HG03469 (cell line): ENCODE measurements at regions not wholly inside any gene's neighbourhood (a gene's known extent, or its start where the extent isn't known, plus 50 kb on each side); places are given as distances from the start of the nearest gene placed in this dataset.
"Not testable (repeated sequence)": the region's sequence is repeated elsewhere in the genome, so short reads cannot be mapped to it uniquely, and the experiment has no call there.

ENCODE experiments used
- ATAC-seq: cut with Tn5 transposase; IDR thresholded peaks from one replicate; pipeline ENCODE4 v1.9.1; 2021; ENCODE audit warnings: mild to moderate bottlenecking, moderate library complexity, moderate number of reproducible peaks; ENCODE audit not compliant: unreplicated experiment

DNA sequence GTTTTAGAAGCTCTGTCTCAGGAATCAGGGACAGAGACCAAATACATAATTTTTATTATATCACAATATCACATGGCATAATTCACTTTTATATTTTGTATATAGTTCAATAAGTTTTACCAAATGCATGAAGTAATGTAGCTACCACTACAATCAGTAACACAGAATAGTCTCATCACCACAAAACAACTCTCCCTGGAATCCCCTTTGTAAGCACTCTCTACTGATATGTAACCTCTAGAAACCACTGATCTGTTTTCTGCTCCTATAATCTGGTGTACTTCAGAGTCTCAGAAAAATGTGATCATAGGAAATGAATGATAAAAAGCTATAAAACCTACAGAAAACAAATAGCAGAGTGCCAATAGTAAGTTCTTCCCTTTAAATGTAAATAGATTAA is 1465.9 kb downstream of the SPATA31A7 start:
- not testable (repeated sequence) for ATAC-seq

DNA sequence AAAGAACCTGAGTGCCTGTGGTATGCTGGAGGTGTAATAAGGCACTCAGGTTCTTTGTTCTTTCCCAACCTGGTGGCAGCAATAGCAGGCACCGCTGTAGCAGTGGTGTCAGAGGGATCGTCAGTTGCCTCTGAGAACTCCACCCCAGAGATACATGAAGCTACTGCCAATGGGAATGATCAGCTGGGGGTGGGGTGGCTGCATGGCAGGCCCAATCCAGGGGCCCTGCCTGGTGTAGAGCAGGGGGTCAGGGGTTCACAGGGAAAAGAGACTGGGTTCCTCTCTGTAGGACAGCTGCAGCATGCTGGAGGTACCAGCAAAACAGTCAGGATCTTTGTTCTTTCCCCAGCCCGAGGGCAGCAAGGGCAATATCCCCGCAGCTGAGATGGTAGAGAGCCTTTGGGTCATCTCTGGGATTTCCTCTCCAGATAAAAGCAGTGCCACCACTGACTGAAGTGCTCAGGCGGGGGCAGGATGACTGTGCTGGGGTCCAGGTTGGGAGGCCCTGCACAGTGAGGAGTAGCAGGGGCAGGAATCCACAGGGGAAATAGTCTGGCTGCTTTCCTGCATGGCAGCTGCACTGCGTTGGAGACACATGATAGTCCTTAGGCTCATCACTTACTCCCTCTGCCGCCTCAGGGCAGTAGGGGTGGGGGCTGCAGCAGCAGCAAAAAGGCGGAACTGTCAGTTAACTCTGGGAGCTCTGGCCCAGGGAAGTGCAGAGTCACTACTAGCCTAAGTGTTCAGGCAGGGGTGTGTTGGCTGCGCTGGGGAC is 1473.1 kb downstream of the SPATA31A7 start:
- ATAC-seq, result not testable (repeated sequence)

DNA sequence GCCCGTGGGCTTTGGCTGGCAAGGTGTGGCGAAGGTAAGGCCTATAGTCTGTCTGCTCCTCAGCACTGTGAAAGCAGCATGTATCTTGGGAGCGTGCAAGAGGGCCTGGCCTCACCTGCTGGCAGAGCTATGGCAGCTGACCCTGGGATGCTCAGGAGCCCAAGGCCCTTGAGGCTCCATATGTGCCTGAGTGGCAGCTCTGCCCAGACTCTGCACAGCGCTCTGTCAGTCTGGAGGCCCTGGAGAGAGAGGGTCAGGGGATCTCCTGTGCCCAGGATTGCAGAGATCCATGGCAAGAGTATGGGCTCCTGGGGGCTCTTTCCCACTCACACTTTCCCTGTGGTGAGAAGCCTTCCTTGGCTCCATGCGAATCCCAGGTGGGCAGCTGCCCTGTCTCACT is 1473.7 kb downstream of the SPATA31A7 start:
- ATAC-seq, result not testable (repeated sequence)

DNA sequence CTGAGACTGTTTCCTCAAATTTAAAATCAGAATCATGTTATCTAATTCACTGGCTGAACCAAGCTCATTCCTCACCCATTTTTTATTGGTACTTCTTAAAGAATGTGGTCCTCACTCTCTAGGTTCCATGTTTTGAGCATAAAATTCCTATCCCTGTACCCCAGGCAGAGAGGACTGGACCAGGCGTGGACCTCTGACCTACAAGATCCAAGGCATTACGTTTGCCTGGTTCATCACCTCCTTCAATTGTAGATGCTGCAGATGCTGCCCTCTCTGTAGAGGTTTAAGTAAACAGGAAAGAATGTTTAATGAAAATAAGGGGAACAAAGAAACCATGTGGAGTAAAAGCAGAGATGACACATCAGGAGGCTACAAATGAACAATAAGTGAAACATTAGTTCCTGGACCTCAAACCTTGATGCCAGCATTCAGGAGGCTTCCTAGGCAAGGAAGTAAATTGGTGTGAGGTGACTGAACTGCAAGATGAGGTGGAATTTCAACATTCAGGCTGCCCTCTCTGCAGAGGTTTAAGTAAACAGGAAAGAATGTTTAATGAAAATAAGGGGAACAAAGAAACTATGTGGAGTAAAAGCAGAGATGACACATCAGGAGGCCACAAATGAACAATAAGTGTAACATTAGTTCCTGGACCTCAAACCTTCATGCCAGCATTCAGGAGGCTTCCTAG is 1477.4 kb downstream of the SPATA31A7 start:
- ATAC-seq, result not testable (repeated sequence)

DNA sequence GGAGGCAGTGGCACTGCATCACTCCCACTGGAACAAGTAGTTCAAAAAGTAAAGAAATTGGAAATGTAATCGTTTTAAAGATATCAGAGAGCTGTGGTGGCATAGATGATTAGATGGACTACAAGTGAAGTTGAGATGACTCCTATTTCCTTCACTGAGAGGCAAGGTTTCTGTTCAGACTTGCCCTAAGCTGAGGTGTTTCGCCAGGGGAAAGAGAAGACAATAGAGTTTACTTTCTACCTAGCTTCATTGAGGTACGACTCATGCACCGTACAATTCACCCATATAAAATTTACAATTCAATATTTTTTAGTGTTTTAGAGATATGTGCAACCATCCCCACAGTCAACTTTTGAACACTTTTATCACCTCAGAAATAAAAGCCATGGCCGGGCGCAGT is 1487.2 kb downstream of the SPATA31A7 start:
- not testable (repeated sequence) for ATAC-seq

DNA sequence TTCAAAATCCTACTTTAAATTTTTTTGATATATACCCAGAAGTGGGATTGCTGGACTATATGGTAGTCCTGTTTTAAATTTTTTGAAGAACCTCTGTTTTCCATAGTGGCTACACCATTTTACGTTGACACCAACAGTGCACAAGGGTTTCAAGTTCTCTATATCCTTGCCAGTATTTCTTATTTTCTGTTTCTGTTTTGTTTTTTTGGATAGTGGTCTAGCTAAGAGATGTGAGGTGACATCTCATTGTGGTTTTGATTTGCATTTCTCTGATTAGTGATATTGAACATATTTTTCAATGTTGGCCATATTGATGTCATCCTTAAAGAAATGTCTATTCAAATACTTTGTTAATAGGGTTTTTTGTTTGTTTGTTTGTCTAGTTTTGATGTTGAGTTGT is 1488.5 kb downstream of the SPATA31A7 start:
- peak; percentile 64 for ATAC-seq

DNA sequence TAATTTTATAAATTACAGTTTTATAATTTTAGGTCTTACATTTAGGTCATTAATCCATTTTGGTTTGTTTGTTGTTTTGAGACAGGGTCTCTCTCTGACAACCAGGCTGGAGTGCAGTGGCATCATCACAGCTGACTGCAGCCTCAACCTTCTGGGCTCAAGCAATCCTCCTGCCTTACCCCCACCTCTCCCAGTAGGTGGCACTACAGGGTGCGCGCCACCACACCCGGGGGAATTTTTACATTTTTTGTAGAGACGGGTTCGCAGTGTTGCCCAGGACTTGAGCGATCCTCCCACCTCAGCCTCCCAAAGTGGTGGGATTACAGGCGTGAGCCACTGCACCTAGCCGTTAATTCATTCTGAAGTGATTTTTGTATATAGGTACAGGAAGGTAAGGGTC is 1489.2 kb downstream of the SPATA31A7 start:
- not testable (repeated sequence) for ATAC-seq

DNA sequence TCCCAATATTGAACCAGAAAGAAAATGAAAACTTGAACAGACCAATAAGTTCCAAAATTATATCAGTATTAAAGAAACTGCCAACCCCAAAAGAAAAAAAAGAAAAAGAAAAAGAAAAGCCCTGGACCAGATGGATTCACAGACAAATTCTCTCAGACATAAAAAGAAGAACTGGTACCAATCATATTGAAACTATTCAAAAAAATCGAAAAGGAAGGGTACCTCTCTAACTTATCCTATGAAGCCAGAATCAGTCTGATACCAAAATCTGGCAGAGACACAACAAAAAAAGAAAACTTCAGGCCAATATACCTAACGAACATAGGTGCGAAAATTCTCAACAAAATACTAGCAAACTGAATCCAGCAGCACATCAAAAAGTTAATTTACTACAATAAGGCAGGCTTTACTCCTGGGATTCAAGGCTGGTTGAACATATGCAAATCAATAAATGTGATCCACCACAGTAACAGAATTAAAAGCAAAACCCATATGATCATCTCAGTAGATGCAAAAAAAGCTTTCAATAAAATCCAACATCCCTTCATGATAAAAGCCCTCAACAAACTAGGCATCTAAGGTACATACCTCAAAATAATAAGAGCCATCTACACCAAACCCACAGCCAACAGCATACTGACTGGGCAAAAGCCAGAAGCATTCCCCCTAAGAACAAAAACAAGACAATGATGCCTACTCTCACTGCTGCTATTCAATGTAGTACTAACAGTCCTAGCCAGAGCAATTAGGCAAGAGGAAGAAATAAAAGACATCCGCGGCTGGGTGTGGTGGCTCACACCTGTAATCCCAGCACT is 1495.2 kb downstream of the SPATA31A7 start:
- ATAC-seq, result peak; percentile 58

DNA sequence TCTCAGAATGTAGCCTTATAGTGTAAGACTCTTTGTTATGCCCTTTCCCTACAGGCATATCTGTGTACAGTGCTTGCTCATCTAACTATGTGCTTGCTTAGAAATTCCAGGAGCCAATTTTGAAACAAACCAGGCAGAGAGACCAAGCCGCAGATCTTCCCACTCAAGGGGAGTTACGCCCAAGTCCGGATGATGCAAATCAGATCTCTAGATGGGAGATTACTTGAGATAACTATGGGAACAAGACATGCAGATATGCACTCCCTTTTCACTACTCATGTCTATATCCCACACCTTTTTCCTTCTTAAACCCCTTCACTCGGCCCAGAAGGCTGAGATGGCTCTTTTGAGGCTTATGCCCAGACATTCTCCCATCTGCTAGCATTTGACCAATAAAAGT is 1496.5 kb downstream of the SPATA31A7 start:
- ATAC-seq, result not testable (repeated sequence)

DNA sequence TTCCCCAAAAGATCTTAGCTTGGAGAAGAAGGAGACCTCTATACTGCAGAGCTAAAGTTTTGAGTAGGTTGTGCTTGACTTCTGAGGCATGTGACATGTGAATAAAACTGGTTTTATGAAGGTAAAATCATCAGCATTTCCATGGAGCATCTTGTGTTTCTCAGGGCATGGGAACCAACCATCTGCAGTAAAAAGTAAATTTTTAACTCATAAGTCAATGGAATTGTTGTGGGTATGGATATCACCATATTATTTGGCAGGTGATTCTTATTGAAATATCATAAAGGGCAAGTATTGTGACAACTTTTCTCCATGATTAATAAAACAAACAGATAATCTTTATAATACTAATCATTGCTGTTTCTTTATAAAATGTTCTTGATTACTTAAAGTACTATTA is 1503.2 kb downstream of the SPATA31A7 start:
- ATAC-seq, result not testable (repeated sequence)

DNA sequence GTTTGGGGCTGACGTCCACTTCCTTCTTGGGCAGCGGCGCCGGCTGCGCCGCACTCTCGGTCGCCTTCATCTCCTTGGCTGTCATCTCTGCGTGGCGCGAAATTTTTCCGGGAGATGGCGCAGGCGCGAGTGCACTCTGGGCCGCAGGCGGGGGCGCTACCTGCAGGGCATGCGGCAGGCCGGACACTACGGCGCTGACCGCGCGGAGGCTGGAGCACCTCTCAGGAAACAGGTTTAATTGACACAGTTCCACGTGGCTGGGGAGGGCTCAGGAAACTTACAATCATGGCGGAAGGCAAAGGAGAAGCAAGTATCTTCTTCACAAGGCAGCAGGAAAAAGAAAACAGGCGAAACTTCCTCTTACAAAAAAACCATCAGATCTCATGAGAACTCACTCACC is 1521.5 kb downstream of the SPATA31A7 start:
- ATAC-seq, result not testable (repeated sequence)

DNA sequence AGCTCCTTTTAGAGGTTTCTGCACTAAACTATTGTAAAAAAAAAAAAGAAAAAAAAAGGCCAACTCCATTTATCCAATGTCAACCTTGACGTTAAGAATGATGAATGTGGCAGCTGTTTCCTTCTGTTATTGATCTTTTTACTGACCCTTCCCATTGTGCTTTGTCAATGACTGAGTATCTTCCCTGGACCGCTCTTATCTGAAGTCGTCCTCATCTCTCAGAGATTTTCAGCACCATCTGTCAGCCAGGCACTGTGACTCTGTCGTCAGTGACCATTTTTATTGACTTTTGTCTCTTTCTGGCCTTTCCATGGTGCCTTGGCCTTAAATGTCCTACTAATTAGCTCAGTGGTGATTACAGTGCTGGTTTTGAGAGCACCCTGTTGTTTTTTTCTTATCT is 1535.7 kb downstream of the SPATA31A7 start:
- not testable (repeated sequence) for ATAC-seq

DNA sequence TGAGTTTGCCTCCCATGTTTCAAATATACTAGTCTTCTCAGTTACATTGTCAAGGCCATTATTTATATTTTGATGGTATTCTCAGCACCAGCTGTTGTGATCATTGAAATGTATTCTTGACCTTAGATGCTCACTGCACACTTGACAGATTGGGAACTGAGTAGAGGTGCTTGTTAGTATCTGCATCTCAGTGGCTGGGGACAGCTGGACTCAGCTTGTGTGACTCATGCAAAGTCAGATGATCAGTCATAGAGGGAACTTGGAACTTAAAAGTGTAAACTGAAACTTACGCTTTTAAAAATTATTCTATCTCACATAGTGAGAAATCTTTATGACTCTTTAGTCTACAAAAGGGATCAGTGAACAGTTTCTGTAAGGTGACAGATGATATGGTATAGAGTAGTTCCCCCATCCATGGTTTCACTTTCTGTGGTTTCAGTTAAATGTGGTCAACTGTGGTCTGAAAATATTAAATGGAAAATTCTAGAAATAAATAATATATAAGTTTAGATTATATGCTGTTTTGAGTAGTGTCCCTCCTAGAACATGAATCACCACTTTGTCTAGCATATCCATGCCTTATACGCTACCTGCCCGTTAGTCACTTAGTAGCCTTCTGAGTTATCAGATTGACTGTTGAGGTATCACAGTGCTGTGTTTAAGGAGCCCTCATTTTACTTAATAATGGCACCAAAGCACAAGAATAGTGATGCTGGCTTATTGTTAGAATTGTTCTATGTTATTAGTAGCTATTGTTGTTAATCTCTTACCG is 1540.6 kb downstream of the SPATA31A7 start:
- ATAC-seq, result peak; percentile 93

DNA sequence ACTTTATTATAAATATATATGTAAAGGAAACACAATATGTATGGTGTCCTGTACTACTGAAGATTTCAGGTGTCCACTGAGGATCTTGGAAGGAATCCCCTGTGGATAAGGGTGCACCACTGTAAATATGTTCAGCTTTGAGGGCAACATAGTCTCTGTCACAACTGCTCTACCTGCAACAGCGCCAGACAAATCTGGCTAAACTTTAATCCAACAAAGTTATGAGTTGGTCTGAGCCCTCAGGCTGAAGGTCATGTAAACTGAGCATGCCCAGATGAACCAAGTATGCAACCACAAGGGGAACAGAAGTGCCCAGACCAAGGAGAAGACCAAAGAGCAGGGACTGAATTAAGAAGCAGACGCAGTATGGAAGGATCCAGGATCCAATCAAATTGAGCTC is 1541.2 kb downstream of the SPATA31A7 start:
- not testable (repeated sequence) for ATAC-seq

DNA sequence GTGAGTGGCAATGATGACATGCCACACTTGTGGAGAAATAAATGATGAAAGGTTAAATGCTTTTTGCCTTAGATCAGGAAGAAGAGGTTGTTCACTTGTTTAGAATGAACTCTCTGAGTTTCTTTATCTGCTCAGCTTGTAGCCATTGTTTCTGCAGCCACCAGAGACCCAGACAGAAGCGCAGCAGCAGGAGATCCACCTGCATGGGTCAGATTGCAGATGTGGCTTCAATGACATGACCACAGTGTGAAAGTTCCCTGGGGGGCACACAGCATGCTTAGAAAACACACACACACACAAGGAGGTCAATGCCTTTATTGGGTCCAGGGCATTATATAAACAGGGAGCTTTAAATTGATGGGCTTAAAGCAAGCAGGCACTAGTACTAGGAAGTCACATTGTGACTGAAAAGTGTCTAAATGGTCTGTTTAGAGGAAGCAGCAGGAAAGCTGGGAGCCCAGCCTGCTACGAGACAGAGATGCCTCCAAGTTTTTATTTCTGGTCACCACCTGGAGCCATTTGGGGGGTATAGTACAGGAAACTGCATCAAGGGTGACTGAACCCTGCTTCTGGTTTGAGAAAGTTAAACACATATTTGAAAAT is 1547.3 kb downstream of the SPATA31A7 start:
- ATAC-seq, result not testable (repeated sequence)

DNA sequence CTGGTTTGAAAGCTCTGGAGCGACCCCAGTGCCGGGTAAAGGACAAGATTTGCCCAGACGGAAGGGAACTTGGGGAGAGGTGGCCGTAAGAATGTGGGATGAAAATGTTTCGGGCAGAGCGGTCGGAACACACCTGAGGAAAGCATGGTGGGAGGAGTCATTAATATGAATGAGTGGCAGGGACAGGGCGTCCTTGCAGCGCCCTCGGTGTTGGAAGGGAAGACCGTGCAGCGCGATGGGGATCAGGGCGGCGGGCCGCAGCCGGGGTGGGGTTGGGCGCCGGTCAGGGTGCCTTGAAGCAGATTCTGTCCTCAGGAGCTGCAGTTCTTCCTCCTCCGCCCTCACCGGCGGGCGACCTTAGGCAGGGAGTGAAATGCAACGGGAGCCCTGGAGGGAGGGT is 1548.1 kb downstream of the SPATA31A7 start:
- ATAC-seq, result not testable (repeated sequence)

DNA sequence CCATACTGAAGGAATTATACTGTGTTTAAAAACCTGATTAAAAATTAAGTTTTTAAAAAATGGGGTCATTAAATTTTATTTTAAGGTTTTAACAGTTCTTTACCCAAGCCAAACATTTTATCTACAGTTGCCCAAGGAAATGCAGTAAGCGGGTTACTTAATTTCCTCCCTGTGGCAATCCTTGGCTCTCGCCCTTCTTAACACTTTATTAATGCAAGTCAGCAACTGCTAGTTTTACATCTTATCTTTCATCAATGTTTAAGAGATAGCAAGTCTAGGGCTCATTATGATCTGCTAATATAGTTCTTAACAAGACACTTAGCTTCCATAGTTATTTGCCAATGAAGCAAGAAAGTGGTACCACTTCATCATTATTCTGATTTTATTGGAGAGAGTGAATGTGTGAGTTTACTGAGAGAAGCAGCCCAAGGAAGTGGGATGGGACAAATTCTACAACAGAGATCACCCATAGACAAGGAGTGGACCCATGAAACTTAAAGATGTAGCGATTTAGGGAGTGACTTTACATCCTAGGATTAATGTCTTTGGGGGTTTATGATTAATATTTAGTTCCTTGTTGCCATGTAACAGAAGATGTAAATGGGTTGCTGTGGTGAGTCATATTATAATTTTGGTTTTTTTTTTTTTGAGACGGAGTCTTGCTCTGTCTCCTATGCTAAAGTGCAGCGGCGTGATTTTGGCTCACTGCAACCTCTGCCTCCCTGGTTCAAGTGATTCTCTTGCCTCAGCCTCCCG is 1556.1 kb downstream of the SPATA31A7 start:
- ATAC-seq, result not testable (repeated sequence)
